ENCODE measurements at regions not wholly inside any gene's neighbourhood (a gene's known extent, or its start where the extent isn't known, plus 50 kb on each side); places are given as distances from the start of the nearest gene placed in this dataset.

DNA sequence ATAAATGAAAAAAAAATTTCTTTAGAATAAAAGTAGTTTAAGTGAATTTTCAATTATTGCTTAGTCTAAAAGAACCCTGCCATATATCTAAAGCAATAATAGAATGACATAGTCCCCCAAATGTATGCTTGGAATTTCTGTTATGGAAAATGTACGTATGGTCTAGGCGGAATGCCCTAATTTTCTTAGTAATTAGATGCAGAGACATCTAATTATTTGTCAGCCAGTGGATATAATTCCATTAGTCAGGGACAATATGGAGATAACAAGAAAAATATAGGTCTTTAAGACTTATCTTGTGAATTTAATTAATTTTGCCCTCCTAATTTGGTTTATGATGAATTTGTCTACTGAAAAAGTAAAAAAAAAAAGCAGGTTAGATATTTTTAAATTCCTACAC, 460.9 kb upstream of the SOX11 start:
- TF ChIP-seq, protein P1, sequence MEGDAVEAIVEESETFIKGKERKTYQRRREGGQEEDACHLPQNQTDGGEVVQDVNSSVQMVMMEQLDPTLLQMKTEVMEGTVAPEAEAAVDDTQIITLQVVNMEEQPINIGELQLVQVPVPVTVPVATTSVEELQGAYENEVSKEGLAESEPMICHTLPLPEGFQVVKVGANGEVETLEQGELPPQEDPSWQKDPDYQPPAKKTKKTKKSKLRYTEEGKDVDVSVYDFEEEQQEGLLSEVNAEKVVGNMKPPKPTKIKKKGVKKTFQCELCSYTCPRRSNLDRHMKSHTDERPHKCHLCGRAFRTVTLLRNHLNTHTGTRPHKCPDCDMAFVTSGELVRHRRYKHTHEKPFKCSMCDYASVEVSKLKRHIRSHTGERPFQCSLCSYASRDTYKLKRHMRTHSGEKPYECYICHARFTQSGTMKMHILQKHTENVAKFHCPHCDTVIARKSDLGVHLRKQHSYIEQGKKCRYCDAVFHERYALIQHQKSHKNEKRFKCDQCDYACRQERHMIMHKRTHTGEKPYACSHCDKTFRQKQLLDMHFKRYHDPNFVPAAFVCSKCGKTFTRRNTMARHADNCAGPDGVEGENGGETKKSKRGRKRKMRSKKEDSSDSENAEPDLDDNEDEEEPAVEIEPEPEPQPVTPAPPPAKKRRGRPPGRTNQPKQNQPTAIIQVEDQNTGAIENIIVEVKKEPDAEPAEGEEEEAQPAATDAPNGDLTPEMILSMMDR (IDR thresholded peaks at IDR 0.05): no peak
- intact Hi-C loops (cut with DNase I, micrococcal nuclease): no loop called here
- ATAC-seq: no peak
- H3K4me1 ChIP-seq (ENCODE audit: low read depth): no peaks in the 10 kb centered on the region
- DNase-seq: no peak
- no peaks in the 10 kb centered on the region for H3K36me3 ChIP-seq (ENCODE audit: low read depth)
- peaks cover 60% of the 10 kb centered on the region for H3K9me3 ChIP-seq
- H3K4me3 ChIP-seq: no peak overlapping the region

- Histone ChIP-seq H3K4me3 (no peak overlapping the region), H3K36me3 (ENCODE audit: low read depth) (no peaks in the 10 kb centered on the region), H3K9me3 (peaks cover 57% of the 10 kb centered on the region), H3K4me1 (ENCODE audit: low read depth) (no peaks in the 10 kb centered on the region)
- intact Hi-C loops (cut with DNase I, micrococcal nuclease): no loop called here
- ATAC-seq (no peak), DNase-seq (no peak)
- TF ChIP-seq, protein P1 (IDR thresholded peaks at IDR 0.05): no peak
Observed at GRCh38 chr2:5234563-5234962, 457.6 kb upstream of the SOX11 start.

DNA sequence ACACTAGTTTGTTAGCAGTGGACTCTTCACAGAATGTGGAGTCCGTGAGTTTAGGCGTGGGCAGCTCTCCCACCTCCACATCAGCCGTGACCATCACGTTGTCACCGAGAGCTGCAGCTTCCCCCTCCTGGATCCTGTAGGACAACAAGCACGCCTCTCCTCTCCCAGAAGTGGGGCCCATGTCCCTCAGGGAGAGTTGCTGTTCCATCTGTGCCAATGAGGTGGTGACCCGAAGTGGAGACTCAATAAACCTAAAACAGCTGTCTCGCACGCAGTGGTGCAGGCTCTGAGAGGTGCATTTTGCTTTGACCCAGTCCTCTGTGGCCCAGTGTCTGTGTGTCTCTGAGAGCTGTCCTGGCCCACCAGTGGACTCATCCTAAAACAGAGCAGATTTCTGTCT, 456.5 kb upstream of the SOX11 start:
- Histone ChIP-seq H3K36me3 (ENCODE audit: low read depth) (no peaks in the 10 kb centered on the region), H3K9me3 (peaks cover 52% of the 10 kb centered on the region), H3K4me1 (ENCODE audit: low read depth) (no peaks in the 10 kb centered on the region), H3K4me3 (no peak overlapping the region)
- TF ChIP-seq, protein P1 (IDR thresholded peaks at IDR 0.05): no peak
- intact Hi-C loops (cut with DNase I, micrococcal nuclease): no loop called here
- ATAC-seq (no peak), DNase-seq (no peak)

DNA sequence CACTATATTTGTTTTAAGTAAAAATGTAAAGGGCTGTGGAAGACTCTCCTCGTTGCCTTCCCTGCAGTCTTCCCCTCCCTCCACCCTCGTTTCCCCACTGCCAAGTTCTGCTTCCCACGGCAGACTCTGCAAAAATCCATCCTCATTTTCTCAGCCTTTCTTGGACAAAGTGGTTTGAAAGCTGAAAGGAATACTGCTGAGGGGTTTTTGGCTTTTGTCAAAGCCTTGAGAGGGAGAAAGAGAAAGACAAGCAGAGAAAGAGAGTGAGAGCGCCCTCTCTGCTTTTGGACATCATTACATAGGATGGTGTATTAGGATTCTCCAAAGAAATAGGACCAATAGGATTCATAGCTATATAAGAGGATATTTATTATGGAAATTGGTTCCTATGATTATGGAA, 455.9 kb upstream of the SOX11 start:
- ATAC-seq (no peak), DNase-seq (no peak)
- H3K9me3 ChIP-seq: peaks cover 51% of the 10 kb centered on the region
- TF ChIP-seq, protein P1 (IDR thresholded peaks at IDR 0.05): no peak
- intact Hi-C loops (cut with DNase I, micrococcal nuclease): no loop called here
- H3K36me3 ChIP-seq (ENCODE audit: low read depth): no peaks in the 10 kb centered on the region
- no peak overlapping the region for H3K4me3 ChIP-seq
- no peaks in the 10 kb centered on the region for H3K4me1 ChIP-seq (ENCODE audit: low read depth)

GRCh38 chr2:5242751-5243150, 449.4 kb upstream of the SOX11 start:
- intact Hi-C loops (cut with DNase I, micrococcal nuclease): no loop called here
- H3K36me3 ChIP-seq (ENCODE audit: low read depth): no peaks in the 10 kb centered on the region
- peaks cover 24% of the 10 kb centered on the region for H3K9me3 ChIP-seq
- ATAC-seq: no peak
- H3K4me3 ChIP-seq: no peak overlapping the region
- DNase-seq: no peak
- TF ChIP-seq, protein P1 (IDR thresholded peaks at IDR 0.05): no peak
- no peaks in the 10 kb centered on the region for H3K4me1 ChIP-seq (ENCODE audit: low read depth)

DNA sequence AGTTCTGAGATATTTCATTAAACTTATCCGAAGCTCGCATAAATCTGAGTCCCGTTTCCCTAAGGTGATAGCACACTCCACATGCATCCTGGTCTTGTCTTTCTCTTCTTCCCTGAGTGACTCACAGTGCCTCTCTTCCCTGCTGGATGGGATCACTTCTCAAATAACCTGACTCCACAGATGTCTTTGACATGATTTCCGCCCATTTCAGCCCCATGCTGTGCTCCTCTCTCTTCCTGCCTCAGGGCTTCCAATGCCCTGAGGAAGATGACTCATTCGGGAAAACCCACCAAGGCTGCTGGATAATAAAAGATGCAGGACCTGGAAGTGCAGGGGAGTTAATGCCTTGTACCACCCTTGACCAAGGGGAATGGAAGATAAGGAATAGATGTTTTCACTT, 441.7 kb upstream of the SOX11 start:
- Histone ChIP-seq H3K9me3 (peaks cover 51% of the 10 kb centered on the region), H3K36me3 (ENCODE audit: low read depth) (no peaks in the 10 kb centered on the region), H3K4me3 (no peak overlapping the region), H3K4me1 (ENCODE audit: low read depth) (no peaks in the 10 kb centered on the region)
- ATAC-seq: no peak
- intact Hi-C loops (cut with DNase I, micrococcal nuclease): no loop called here
- TF ChIP-seq, protein P1 (IDR thresholded peaks at IDR 0.05): no peak
- DNase-seq: no peak
